ENCODE measurements at regions not wholly inside any gene's neighbourhood (a gene's known extent, or its start where the extent isn't known, plus 50 kb on each side); places are given as distances from the start of the nearest gene placed in this dataset.

DNA sequence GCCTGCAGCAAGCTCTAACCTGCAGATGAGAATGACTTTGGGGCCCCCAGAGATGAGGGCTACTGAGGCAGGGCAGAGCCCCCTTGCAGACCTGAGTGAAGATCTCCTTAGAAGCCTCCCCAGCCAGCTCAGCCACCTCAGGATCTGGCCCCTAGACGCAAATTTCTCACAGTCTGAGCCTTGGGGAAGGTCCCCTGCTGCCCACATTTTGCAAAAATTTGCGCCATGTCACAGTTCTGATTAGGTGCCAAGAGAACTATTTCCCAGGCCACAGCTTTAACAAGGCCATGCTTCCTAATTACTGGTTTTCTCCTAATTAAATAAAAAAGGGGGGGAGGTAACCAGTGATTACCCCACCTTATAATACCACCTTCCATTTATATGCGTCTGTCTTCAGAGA is 81.0 kb upstream of the HES1 start:
- TF ChIP-seq POLR2A (IDR thresholded peaks at IDR 0.05), result no peak
- TF ChIP-seq, protein P1, sequence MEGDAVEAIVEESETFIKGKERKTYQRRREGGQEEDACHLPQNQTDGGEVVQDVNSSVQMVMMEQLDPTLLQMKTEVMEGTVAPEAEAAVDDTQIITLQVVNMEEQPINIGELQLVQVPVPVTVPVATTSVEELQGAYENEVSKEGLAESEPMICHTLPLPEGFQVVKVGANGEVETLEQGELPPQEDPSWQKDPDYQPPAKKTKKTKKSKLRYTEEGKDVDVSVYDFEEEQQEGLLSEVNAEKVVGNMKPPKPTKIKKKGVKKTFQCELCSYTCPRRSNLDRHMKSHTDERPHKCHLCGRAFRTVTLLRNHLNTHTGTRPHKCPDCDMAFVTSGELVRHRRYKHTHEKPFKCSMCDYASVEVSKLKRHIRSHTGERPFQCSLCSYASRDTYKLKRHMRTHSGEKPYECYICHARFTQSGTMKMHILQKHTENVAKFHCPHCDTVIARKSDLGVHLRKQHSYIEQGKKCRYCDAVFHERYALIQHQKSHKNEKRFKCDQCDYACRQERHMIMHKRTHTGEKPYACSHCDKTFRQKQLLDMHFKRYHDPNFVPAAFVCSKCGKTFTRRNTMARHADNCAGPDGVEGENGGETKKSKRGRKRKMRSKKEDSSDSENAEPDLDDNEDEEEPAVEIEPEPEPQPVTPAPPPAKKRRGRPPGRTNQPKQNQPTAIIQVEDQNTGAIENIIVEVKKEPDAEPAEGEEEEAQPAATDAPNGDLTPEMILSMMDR (IDR thresholded peaks at IDR 0.05), result no peak
